NCI-H1105 treated with DMSO at 0.1 percent for 48 hours (cell line): ENCODE measurements at regions not wholly inside any gene's neighbourhood (a gene's known extent, or its start where the extent isn't known, plus 50 kb on each side); places are given as distances from the start of the nearest gene placed in this dataset.
A peak's percentile ranks its signal among the peaks of the same experiment; 100 is the strongest.
"Not testable (repeated sequence)": the region's sequence is repeated elsewhere in the genome, so short reads cannot be mapped to it uniquely, and the experiment has no call there.

ENCODE experiments used
- DNase-seq: peaks from one replicate; lab custom pipeline; 2025; lab: John Stamatoyannopoulos, UW

DNA sequence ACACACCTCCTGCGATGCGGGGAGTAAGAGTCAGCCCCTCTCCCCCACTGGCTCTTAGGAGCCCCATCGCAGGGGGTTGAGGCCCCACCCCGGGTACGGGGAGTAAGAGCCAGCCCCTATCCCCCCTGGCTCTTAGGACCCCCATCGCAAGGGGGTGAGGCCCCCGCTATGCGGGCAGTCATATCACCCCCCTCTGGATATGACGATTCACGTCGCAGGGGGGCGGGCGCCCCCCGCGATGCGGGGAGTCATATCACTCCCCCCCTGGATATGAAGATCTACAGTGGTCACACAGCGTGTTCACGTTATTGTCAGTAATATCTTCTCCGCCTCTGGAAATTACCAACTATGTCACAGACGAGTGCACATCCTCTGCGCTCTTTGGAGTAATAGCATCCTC, 61.1 kb downstream of the DEFB131A start:
- DNase-seq: not testable (repeated sequence)

DNA sequence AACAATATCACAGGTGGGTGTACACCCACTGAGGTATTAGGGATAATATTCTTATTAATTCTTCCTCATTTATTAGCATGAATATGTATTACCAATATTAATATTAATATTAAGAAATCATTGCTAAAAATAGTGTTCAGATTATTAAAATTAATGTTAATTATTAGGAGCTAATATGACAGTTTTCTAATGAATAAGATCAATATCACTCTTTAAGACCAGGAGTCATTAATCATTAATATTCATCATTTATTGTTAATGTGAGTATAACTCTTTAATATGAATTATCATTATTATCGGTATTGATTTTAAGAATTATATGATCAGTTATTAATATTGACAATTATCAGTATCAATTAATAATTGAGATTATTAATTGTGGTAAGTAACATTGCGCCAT, 62.5 kb downstream of the DEFB131A start:
- DNase-seq: not testable (repeated sequence)

- DNase-seq: not testable (repeated sequence)
Measured at GRCh38 chr4:9512941-9513340, 68.7 kb downstream of the DEFB131A start.

DNA sequence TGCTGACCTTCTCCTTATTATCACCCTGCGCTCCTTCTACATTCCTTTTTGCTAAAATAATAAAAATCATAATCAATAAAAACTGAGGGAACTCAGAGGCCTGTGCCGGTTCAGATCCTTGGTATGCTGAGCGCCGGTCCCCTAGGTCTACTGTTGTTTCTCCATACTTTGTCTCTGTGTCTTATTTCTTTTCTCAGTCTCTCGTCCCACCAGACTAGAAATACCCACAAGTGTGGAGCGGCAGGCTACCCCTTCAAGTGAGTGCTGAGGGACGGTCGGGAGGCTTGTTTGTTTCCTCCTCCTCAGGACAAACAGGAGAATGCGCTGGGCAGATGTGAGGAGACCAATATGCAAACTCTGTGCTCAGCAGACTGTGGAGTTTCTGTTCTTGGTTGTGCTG, 75.4 kb downstream of the DEFB131A start:
- not testable (repeated sequence) for DNase-seq

DNA sequence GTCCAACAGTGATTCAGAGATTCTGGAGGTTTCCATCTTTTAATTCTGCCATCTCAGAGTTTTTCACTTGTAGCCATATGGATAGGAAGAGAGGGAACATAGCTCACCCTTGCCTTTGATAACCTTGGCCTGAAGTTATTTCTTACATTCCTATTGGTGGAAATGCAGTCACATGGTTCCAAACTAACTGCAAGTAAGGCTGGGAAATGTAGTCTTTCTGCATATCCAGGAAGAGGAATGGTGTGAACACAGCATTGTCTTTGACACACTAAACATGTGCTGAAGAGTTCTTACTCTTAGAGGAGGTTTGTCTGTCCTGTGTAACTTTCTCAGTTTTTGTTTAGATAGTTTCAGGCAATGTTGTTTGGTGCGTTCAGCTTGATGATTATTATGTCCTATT, 78.7 kb downstream of the DEFB131A start:
- not testable (repeated sequence) for DNase-seq

DNA sequence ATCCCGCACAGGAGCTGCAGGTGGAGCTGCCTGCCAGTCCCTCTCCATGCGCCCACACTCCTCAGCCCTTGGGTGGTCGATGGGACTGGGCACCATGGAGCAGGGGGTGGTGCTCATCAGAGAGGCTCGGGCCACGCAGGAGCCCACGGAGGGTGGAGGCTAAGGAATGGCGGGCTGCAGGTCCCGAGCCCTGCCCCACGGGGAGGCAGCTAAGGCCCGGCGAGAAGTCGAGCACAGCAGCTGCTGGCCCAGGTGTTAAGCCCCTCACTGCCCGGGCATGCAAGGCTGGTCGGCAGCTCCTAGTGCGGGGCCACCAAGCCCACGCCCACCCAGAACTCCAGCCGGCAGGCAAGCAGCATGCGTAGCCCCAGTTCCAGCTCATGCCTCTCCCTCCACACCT, 80.2 kb downstream of the DEFB131A start:
- DNase-seq: not testable (repeated sequence)

GRCh38 chr4:9532134-9532862, 88.1 kb downstream of the DEFB131A start:
- peak; percentile 51 for DNase-seq

DNA sequence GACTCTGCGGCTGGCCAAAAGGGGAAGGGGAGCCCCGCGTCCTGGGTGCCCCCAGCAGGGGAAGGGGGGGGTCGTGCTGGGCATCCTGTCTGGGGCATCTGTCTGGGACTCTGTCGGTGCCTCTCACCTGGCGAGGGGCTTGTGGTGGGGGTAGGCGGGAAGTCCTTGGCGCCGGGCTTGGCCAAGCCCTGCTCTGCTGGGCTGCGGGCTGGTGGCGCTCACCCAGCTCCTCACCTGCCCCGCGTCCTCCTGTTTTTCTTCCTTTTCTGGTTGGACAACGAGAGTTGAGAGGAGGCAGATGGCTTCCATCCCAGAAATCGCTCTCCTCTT, 88.6 kb downstream of the DEFB131A start:
- DNase-seq: not testable (repeated sequence)

DNA sequence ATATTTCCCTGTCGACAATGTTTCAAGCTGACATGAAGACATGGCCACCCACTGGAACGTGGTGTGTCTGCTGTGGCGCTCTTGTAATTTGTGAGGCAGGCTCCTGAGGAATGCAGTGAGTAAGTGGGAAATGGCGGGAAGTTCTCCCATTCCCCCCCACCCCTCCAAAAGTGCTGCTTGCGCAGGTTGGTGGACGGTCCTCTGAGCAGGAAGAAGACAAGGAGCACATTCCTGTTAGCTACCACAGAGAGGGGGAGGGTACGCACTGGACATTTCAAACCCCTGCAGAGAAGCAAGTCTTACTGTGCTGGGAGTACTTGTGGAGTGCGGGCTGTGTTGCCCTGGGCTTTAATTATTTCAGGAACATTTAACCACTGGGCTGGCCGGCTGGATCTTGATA, 92.9 kb downstream of the DEFB131A start:
- not testable (repeated sequence) for DNase-seq

DNA sequence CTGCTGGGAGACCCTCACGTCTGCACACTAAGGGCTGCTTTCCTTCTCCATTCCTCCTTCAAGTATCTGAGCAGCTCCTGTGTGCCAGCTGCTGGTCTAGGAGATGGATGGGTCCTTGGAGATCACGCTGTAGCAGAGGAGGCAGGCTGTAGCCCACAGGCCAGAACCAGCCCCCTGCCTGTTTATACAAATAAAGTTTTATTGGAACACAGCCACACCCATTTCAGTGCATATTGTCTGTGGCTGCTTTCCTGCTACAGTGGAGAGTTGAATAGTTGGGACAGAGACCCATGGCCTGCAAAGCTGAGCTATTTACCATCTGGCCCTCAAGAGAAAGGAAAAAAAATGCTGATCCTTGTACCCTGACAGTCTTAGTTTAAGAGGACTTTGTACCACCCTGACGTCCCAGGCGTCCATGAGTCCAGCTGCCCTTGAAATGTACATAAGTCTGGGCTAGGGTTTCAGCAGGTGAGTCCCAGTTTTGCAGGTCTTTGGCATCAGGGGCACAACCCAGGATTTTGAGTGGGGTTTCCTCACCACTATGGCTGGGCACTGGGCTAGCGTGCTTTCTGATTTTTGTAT, 95.8 kb downstream of the DEFB131A start:
- not testable (repeated sequence) for DNase-seq

- DNase-seq: not testable (repeated sequence)
Measured at GRCh38 chr4:9541388-9541915, 97.2 kb downstream of the DEFB131A start.

DNA sequence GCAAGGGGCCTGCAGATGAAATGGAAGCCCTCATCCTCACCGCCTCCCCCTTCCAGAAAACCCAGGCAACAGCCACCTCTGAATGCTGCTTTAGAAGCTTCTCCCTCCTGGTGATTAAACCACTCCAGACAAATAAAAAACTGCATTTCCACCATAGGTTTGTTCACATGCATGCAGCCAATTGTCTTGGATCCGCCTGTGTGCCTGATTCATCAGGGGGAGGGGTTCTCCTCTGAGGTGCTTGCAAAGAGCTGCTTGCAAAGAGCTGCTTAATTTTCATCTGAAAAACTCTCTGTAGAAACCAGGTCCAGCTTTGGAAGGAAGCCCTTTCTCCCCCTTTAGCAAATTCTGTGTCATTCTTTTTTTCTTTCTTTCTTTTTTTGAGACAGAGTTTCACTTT, 100.6 kb downstream of the DEFB131A start:
- not testable (repeated sequence) for DNase-seq

- DNase-seq: not testable (repeated sequence)
Measured at GRCh38 chr4:9547470-9547869, 103.3 kb downstream of the DEFB131A start.

- not testable (repeated sequence) for DNase-seq
Measured at GRCh38 chr4:9556076-9556475, 111.9 kb downstream of the DEFB131A start.

DNA sequence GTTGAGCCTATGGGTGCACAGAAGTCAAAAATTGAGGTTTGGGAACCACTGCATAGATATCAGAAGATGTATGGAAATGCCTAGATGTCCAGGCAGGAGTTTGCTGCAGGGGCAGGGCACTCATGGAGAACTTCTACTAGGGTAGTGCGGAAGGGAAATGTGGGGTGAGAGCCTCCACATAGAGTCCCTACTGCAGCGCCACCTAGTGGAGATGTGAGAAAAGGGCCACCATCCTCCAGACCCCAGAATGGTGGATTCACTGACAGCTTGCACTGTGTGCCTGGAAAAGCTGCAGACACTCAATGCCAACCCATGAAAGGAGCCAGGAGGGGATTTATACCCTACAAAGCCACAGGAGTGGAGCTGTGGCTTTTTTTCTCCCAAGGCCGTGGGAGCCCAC, 133.7 kb downstream of the DEFB131A start:
- not testable (repeated sequence) for DNase-seq

GRCh38 chr4:9582880-9583279, 138.7 kb downstream of the DEFB131A start:
- not testable (repeated sequence) for DNase-seq

DNA sequence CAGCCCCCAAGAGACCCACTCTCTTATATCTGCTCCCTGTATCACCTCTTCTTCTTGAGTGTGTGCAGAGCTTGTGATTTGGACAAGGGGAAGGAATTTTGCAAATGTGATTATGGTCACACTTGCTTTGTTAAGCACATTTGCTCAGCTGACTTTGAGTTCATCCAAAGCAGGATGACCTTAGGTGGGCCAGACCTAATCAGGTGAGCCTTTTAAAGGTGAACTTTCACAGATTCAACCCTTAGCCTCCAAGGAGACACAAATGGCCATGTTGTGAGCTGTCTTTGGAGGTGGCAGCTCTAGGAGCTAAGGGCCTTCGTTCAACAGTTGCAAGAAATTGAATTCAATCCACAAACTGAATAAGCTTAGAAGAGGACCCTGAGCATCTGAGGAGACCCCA, 147.8 kb downstream of the DEFB131A start:
- no peak for DNase-seq

DNA sequence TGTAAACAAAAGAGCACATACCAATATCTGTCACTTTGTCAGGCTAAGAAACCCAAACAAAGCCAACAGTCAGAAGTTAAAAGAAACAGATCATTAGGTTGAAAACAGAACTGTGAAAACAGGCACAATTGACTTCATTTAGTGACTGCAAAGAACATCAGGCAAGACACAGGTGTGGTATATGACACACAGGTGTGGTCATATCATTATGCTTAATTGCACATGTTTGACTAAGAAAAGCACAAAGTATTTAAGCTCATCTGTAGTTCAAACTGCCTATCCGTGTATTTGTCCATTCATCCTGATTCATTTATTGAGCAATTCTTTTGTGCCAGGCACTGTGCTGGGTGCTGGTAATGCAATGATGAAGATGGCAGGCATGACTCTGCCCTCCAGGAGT, 150.7 kb downstream of the DEFB131A start:
- no peak for DNase-seq

- DNase-seq: not testable (repeated sequence)
Measured at GRCh38 chr4:9595531-9595930, 151.3 kb downstream of the DEFB131A start.

DNA sequence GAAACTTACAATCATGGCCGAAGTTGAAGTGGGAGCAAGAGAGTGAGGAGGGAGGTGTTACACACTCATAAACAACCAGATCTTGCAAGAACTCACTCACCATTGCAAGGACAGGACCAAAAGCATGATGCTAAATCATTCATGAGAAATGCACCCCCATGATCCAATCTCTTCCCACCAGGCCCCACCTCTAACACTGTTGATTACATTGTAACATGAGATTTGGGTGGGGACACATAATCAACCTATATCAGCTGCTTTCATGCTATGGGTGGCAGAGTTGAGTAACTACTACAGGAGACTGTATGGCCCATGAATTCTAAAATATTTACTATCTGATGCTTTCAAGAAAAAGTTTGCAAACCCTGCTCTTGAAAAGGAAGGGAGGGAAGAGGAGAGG, 155.1 kb downstream of the DEFB131A start:
- no peak for DNase-seq

DNA sequence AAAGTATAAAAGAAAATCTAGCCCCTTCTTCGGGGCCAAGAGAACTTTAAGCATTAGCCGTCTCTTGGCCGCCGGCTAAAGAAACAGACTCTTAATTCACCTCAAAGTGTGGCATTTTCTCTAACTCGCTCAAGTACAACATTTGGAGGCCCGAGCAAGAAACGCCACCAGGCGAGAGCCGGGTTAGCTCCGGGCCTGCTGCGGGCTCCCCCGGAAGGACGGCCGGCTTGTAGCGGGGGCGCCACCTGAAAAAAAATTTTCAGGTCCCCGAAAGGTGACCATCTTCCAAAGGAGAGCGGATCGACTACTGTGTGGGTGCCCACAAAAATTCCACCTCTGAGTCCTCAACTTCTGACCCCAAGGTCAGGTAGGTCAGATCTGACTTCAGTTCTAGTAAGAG, 156.0 kb downstream of the DEFB131A start:
- no peak for DNase-seq

DNA sequence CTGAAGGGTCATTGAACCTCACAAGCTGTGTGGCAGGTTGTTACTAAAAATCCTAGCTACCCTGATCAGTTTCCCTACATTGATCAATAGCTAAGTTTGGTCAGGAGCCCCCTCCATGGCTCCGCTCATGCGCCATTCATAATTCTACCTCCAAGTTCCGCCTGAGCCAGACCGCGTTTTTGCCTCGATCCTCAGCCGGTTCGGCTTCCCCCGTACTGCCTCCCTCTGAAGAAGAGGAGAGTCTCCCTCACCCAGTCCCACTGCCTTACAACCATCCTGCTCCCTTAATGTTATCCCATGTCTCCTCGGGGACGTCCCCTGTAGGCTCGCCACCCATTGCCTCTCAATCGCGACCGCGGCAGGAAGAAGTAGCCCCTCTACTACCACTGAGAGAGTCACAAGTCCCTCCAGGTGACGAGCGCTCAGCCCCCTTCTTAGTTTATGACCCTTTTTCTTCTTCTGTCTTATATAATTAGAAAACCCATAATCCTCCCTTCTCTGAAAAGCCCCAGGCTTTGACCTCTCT, 158.2 kb downstream of the DEFB131A start:
- no peak for DNase-seq
